Stimulated activated CD8-positive, alpha-beta memory T cell treated with anti-CD3 and anti-CD28 coated beads, Interleukin-7, amount 100 ng/mL, for 24 hours (primary cell): ENCODE measurements at regions not wholly inside any gene's neighbourhood (a gene's known extent, or its start where the extent isn't known, plus 50 kb on each side); places are given as distances from the start of the nearest gene placed in this dataset.

Experiments used
- DNase-seq: peaks from one replicate; pipeline ENCODE4 v3.0.0-alpha.2; 2020; ENCODE audit warnings: low read depth

GRCh38 chr2:234306426-234307173 lies 190.3 kb downstream of the ARL4C start:
- no peak for DNase-seq

GRCh38 chr2:234305846-234306245 lies 191.0 kb downstream of the ARL4C start:
- no peak for DNase-seq

DNA sequence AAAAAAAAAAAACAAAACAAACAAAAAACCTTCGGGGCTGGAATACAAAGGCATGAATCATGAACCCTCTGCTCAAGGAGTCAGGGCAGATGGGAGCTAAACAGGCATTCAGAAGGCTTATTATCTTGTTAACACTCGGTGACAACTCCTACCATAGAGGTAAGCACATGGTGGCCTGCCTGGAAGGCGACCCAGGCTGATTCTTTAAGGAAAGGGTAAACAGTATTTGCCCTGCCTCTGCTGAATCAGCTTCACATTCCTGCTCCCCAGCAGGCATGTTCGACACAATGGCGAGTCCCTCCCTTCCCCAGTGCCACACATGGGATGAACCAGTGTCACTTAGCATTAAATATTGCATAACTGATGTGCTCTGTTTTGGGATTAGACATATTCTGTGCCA lies 191.9 kb downstream of the ARL4C start:
- DNase-seq = no peak

- DNase-seq = no peak
Observed at GRCh38 chr2:234302664-234302991, 194.3 kb downstream of the ARL4C start.

DNA sequence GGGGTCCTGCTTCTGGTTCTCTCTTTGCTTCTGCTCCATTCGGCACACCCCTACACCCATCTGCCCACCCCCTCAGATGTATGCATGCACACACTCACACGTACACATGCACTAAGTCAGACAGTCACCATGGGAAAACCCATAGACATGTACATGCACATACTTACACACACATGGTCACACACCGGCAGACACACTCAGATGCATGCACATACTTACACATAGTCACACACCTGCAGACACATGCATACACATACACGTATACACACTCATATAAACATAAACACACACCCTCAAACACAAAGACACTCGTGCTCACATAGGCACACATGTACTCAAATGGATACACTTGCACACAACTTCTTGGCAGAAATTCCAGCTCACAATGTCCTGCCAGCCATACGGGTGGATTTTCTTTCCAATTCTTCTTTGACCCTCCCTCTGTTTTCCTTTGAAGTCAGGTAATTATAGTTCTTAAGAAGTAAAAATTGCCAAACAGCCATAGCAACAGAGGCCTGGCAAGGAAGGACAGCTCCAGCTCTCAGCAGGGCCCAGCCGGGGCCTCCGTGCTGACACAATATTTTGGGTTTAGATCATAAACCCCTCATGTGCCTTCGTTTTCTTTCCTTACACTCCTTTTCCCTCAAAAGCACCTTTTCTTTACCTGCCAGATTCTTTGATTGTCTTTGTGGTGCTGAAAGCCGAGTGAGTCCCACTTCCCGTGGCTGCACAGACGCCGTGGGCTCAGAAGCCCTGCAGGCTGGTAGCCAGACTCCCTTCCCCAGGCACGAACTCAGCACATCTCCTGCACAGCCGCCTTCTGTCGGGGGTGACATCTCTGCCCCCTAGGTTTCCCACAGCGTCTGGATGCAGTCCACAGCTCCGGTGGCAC lies 195.7 kb downstream of the ARL4C start:
- no peak for DNase-seq

DNA sequence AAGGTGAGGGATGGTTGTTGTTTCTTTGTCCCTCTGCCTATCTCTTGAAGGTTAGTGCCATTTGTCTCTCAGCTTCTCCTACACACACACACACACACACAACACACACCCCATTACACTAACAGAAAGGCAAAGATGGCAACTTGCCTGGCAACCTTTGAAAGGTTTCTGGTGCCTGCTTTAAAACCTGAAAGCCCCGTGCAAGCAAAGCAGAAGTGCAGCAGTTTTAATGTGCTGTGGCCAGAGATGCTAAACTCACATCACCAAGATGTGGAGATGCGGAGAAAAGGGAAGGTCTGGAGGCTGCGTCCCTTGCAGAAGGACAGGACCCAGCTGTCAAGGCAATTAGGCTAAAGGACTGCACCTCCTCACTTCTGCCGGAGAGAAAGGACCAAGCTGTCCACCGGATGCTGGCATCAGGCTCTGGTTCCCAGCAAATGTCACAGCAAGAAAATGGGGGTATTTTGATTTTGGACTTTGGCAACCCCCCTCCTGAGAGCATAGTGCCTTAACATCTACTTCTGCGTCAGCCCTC lies 196.4 kb downstream of the ARL4C start:
- no peak for DNase-seq

- DNase-seq = no peak
Observed at GRCh38 chr2:234298918-234299317, 198.0 kb downstream of the ARL4C start.

DNA sequence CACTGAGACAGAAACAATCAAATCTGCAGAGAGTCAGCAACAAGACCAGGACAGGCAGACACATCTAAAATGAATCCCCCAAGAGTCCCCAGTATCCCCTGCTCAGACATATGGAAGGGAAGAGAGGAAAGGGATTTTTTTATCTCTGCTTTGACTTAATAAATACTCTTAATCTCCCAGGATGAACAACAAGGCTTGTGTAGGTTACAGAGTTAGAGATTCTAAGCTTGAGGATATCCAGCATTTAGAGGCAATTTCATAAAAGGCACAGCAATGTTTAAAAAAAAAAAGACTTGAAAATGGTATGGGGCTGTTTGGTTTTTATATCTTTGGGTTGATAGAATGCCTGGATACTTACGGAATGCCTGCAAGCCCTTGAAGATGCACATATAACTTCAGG lies 199.9 kb downstream of the ARL4C start:
- no peak for DNase-seq

- no peak for DNase-seq
Observed at GRCh38 chr2:234293973-234294372, 202.9 kb downstream of the ARL4C start.

DNA sequence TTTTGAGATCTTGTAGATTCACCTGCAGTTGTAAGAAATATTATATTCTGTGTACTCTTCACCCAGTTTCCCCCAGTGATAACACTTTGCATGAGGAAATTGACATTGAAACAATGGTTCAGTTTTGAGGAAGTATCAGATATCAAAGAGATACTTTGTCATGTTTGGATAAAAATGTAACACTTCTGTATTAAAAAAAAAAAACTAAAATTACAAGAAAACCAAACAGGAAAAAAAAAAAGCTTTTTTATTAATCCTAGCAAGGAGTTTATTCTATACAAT lies 204.0 kb downstream of the ARL4C start:
- no peak for DNase-seq

GRCh38 chr2:234292205-234292961 lies 204.5 kb downstream of the ARL4C start:
- DNase-seq = no peak

GRCh38 chr2:234291765-234292204 lies 205.1 kb downstream of the ARL4C start:
- DNase-seq = no peak

GRCh38 chr2:234290671-234291070 lies 206.2 kb downstream of the ARL4C start:
- DNase-seq = no peak

DNA sequence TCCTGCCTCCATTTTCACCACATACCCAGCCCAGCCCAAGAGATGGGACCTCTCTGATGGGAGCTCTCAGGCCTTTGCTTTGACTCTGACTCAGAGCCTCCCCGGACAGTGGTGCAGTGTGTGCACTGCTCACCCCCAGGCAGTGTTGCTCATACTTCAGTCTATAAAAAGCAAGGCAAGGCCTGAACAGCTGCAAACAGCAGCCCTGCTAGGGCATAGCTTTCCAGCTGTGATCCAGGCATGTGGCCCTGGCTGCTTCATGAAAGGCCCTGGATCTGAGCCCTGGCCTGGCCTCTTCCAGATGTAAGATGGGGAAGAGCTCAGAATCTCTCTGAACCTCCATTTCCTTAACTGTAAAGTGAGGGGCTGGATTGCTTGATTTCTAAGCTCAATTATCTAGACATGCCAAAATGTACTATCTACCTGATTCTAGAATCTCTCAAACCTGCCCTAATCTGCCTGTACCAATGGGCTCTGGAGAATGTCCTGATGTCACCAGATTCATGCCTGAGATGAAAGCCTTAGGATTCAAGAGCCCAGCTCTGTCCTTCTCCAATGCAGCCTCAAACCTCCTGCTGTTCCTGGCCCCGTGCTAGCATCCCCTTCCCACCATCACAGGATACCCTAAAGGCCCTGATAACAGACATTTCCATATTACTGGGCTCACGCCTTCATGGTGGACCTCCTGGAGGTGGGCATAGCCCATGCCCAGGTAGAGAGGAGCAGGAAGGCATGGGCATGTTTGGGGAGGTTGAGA lies 206.9 kb downstream of the ARL4C start:
- no peak for DNase-seq

DNA sequence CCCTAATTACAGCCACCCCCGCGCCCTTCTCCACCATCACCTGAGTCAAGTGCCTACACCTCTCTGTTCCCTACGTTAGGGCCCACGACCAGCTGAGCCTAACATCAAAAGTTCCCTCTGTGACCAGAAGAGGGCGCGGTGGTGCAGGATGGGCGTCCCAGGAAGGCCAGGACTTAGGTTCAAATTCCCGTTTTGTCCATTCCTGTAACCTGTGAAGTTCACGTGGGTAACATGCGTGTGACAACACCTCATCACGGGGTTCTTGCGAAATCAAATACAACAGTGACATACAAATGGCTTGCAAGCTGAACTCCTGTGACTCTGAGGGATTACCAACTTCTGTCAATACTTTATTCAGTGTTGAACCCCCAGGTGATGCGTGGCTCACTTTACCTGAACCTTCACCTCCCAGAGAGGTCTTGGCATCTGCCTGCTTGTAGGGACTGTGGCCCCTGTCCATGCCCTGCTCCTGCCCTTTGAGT lies 207.9 kb downstream of the ARL4C start:
- DNase-seq = peak; percentile 50

GRCh38 chr2:234287650-234288049 lies 209.2 kb downstream of the ARL4C start:
- no peak for DNase-seq

GRCh38 chr2:234286956-234287355 lies 209.9 kb downstream of the ARL4C start:
- DNase-seq = no peak

DNA sequence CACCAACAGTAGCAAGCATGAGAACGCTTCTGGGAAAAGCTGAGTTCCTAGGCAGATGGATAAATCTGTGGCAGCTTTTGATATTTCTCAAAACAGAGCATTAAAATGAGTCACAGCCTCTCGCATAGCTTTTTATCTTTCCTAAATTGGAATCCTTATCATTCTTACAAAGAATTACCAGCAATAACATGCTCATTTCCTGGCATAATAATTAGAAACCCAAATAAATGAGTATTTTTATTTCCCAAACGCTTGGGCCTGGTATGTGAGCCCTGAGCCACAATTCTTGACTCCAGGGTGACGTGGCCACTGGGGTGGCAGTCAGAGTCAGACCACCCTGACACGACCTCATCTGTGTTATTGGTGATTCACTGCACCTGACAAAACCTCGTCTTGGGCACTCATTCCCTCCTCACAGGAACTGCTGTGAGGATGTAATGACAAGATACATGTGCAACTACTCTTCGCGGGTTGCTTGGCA lies 210.7 kb downstream of the ARL4C start:
- no peak for DNase-seq

DNA sequence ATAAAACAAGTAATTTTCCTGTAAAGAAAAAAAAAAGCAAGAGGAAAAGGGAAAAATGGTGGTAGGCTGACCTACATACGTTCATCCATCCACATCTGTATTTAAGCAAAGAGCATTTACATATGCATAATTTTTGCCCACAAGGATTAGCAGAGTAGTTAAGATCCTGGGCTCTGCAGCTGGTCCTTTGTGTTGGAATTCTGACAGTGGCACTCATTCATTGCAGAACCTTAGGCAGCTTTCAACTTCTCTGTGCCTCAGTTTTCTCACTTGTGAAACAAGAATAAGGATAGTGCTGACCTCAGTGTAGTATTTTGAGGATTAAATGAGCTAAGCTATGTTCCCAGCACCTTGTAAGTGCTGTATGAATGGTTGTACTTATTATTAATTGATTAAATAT lies 211.3 kb downstream of the ARL4C start:
- no peak for DNase-seq

DNA sequence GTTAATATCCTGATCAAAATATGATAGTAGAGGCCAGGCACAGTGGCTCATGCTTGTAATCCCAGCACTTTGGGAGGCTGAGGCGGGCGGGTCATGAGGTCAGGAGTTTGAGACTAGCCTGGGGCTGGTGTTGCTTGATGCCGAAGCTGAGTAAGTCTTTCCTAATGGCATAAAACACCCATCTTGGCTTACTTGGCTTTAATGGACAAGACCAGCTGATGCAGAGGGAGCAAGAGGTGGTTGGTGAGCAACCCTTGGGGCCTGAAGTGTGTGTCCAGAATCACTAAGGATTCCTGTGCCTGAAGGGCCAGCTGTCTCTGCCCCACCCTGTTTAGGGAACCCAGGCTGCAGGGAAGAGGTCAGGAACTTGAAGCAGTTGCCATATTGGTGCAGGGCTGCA lies 217.2 kb downstream of the ARL4C start:
- no peak for DNase-seq

- DNase-seq = no peak
Observed at GRCh38 chr2:234278556-234279255, 218.2 kb downstream of the ARL4C start.
